Caco-2 (cell line): ENCODE measurements at regions not wholly inside any gene's neighbourhood (a gene's known extent, or its start where the extent isn't known, plus 50 kb on each side); places are given as distances from the start of the nearest gene placed in this dataset.

ENCODE experiments used
- BruUV-seq: library from RNA; stranded (reverse); fragments of 400-500 nt; replicated peaks from 2 replicates; lab custom pipeline; 2021; lab: Mats Ljungman, UMichigan
- CTCF ChIA-PET: fragments of 300-600 bp; sonication (Branson Sonifier 250); formaldehyde crosslinking; loops from one replicate; lab custom pipeline; 2022; ENCODE audit warnings: antibody characterized with exemption; lab: Charles Lee
- POLR2A ChIA-PET: fragments of 300-600 bp; sonication (Branson Sonifier 250); formaldehyde crosslinking; loops from one replicate; lab custom pipeline; 2022; ENCODE audit warnings: antibody characterized with exemption; lab: Charles Lee
- DNase-seq, 2 experiments: peaks; one replicate each; pipeline versions ENCODE4 v3.0.0 to v3.0.0-alpha.2; 2020 to 2022
- H3K27me3 ChIP-seq: replicated peaks from 2 replicates; pipeline ENCODE4 v1.6.0; 2011; ENCODE audit warnings: low read length; ENCODE audit not compliant: control insufficient read depth, insufficient read depth
- H3K36me3 ChIP-seq: 2 replicates; pipeline ENCODE4 v1.5.1; 2011; ENCODE audit warnings: low read length; ENCODE audit not compliant: control insufficient read depth, insufficient read depth
- H3K4me1 ChIP-seq: fragments of 250-450 bp; sonication (Bioruptor Pico); 2 replicates; pipeline ENCODE4 v1.5.1; 2020; ENCODE audit warnings: mild to moderate bottlenecking
- H3K4me3 ChIP-seq: 2 replicates; pipeline ENCODE4 v1.5.1; 2011; ENCODE audit warnings: low read depth, mild to moderate bottlenecking, control low read depth, low read length
- H3K9me3 ChIP-seq: fragments of 250-450 bp; sonication (Bioruptor Pico); 2 replicates; pipeline ENCODE4 v1.5.1; 2020; ENCODE audit warnings: mild to moderate bottlenecking, moderate library complexity
- H3K27ac Mint-ChIP-seq: one replicate; pipeline ENCODE4 v1.8.0; 2022; ENCODE audit warnings: mixed read lengths; ENCODE audit not compliant: unreplicated experiment
- H3K27me3 Mint-ChIP-seq: one replicate; pipeline ENCODE4 v1.8.0; 2022; ENCODE audit warnings: mixed read lengths; ENCODE audit not compliant: insufficient read depth, unreplicated experiment
- H3K36me3 Mint-ChIP-seq: one replicate; pipeline ENCODE4 v1.8.0; 2022; ENCODE audit warnings: mild to moderate bottlenecking, mixed read lengths; ENCODE audit not compliant: insufficient read depth, unreplicated experiment
- H3K4me1 Mint-ChIP-seq: one replicate; pipeline ENCODE4 v1.8.0; 2022; ENCODE audit warnings: low read depth, mixed read lengths; ENCODE audit not compliant: unreplicated experiment
- H3K4me3 Mint-ChIP-seq: one replicate; pipeline ENCODE4 v1.8.0; 2022; ENCODE audit warnings: mild to moderate bottlenecking, moderate library complexity, mixed read lengths; ENCODE audit not compliant: unreplicated experiment
- H3K9me3 Mint-ChIP-seq: one replicate; pipeline ENCODE4 v1.8.0; 2022; ENCODE audit warnings: mixed read lengths; ENCODE audit not compliant: unreplicated experiment
- intact Hi-C: fragments of 100-400 bp; cut with micrococcal nuclease; formaldehyde crosslinking; loops from one replicate; pipeline ENCODE4 v1.10.0; 2022; ENCODE audit not compliant: unreplicated experiment
- TF ChIP-seq, protein P1 (sequence below), 2 experiments: fragments of 200-600 bp in 1 of 2; IDR thresholded peaks; 1 replicate in 1 of 2; 2 replicates in 1 of 2; pipeline versions ENCODE4 v1.5.1 to v1.8.0; 2011 to 2022; ENCODE audit warnings: antibody characterized with exemption in 1 of 2, control low read depth in 1 of 2, inconsistent platforms in 1 of 2, low read depth in 1 of 2, low read length in 1 of 2, mild to moderate bottlenecking in 1 of 2, moderate library complexity in 1 of 2; ENCODE audit not compliant: insufficient read depth in 1 of 2, severe bottlenecking in 1 of 2, unreplicated experiment in 1 of 2

DNA sequence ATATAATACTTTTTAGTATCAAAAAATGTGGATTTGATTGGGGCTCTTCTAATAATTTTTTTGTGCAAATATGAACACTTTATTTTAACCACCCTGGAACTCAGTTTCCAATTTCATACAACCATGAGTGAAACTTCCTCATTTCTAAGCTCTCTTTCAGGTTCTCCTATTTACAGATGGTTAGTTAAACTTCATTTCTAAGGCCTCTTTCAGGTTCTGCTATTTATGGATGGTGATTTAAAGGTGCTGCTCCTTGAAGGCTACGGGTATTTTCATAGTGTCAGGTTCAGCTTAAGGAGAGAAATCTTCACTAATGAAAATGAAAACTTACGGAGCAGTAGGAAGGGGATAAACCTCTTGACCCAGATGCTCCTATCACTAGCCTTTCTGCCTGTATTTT lies 568.3 kb downstream of the KIF20B start:
- Histone ChIP-seq H3K4me1 (no peaks in the 10 kb centered on the region), H3K4me3 (no peak overlapping the region), H3K36me3 (no peaks in the 10 kb centered on the region), H3K9me3 (no peaks in the 10 kb centered on the region), H3K27me3 (no peaks in the 10 kb centered on the region)
- TF ChIP-seq, protein P1, sequence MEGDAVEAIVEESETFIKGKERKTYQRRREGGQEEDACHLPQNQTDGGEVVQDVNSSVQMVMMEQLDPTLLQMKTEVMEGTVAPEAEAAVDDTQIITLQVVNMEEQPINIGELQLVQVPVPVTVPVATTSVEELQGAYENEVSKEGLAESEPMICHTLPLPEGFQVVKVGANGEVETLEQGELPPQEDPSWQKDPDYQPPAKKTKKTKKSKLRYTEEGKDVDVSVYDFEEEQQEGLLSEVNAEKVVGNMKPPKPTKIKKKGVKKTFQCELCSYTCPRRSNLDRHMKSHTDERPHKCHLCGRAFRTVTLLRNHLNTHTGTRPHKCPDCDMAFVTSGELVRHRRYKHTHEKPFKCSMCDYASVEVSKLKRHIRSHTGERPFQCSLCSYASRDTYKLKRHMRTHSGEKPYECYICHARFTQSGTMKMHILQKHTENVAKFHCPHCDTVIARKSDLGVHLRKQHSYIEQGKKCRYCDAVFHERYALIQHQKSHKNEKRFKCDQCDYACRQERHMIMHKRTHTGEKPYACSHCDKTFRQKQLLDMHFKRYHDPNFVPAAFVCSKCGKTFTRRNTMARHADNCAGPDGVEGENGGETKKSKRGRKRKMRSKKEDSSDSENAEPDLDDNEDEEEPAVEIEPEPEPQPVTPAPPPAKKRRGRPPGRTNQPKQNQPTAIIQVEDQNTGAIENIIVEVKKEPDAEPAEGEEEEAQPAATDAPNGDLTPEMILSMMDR (IDR thresholded peaks at IDR 0.05; ENCODE audit: insufficient read depth in 1 of 2, low read depth in 1 of 2, low read length in 1 of 2, severe bottlenecking in 1 of 2, unreplicated experiment in 1 of 2) = no peak
- no TSS peak for BruUV-seq
- POLR2A ChIA-PET = no interaction called here
- intact Hi-C loops = no loop called here
- Mint-ChIP-seq H3K27ac (no peak overlapping the region), H3K4me1 (no peaks in the 10 kb centered on the region), H3K4me3 (no peak overlapping the region), H3K9me3 (no peaks in the 10 kb centered on the region), H3K27me3 (peaks cover 9% of the 10 kb centered on the region), H3K36me3 (no peaks in the 10 kb centered on the region)
- CTCF ChIA-PET = no interaction called here
- no peak for DNase-seq

DNA sequence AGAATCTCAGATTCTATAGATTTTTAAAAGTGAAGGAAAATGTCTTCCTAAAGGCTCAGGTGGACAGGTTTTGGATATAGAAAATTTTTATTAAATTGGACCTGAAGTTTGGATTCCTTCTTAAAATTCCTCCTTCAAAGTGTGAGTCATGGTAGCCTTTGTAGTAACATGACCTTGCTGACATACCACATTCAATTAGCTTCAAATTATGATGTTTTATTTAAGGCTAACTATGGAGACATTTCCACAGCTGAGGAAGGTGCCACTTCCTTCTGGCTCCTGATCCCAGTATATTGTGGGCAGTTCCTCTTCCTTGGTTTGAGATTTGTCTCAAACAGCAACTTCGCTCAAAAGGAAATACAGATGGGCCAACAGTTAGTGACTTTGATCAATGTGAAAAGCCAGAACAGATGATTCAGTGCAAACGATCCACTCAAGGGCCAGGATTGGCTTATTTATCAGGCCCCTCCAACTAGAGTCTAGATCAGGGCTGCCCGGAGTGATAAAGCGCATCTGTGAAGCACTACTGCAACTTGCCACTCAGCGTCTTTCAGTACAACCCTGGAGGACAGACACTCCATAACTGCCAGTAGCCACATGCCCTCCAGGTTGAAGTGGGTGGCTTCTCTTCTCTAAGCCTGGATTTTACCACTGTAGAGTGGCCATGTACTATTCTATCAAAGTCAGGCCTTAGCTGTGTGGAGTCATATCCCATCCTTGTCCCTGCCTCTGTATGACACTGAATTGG lies 573.5 kb downstream of the KIF20B start:
- H3K36me3 ChIP-seq = no peaks in the 10 kb centered on the region
- Mint-ChIP-seq H3K27ac (no peak overlapping the region), H3K4me1 (no peaks in the 10 kb centered on the region), H3K27me3 (peaks cover 9% of the 10 kb centered on the region), H3K9me3 (no peaks in the 10 kb centered on the region), H3K36me3 (no peaks in the 10 kb centered on the region), H3K4me3 (no peak overlapping the region)
- TF ChIP-seq, protein P1 (IDR thresholded peaks at IDR 0.05; ENCODE audit: insufficient read depth in 1 of 2, low read depth in 1 of 2, low read length in 1 of 2, severe bottlenecking in 1 of 2, unreplicated experiment in 1 of 2) = no peak
- no peak for DNase-seq
- H3K4me1 ChIP-seq = no peaks in the 10 kb centered on the region
- no peaks in the 10 kb centered on the region for H3K27me3 ChIP-seq
- ChIA-PET CTCF (no interaction called here), POLR2A (no interaction called here)
- intact Hi-C loops = no loop called here
- H3K9me3 ChIP-seq = no peaks in the 10 kb centered on the region
- no peak overlapping the region for H3K4me3 ChIP-seq
- no TSS peak for BruUV-seq

DNA sequence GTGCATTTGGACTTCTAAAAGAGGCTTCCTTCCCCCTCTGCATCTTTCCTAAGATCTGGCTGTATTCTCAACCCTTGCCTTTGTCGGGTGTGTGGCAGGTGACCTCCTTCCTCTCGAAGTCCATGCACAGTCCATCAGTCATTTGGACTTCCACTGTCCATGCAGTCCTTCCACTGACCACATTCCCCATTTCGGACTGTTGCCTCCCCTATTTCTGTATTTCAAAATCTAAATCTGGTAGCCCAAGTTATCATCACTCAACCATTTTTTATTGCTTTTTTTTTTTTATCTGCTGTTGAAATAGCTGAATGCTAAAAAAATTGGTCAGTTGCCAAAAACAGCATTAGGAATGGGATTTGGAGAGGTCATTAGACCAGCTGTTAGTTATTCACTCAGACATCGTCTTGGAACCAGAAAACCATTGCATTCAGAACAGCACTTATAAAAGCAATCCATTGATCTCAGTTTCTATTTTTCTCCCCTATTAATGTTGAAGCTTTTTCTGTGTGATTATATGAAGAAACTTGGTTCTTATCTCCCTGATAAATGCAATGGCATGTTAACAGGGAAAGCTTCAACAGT lies 575.6 kb downstream of the KIF20B start:
- TF ChIP-seq, protein P1 (IDR thresholded peaks at IDR 0.05; ENCODE audit: insufficient read depth in 1 of 2, low read depth in 1 of 2, low read length in 1 of 2, severe bottlenecking in 1 of 2, unreplicated experiment in 1 of 2) = no peak
- no peaks in the 10 kb centered on the region for H3K9me3 ChIP-seq
- no peaks in the 10 kb centered on the region for H3K4me1 ChIP-seq
- H3K27me3 ChIP-seq = no peaks in the 10 kb centered on the region
- H3K4me3 ChIP-seq = no peak overlapping the region
- DNase-seq = no peak
- H3K9me3 Mint-ChIP-seq = no peaks in the 10 kb centered on the region
- BruUV-seq = no TSS peak
- H3K4me1 Mint-ChIP-seq = no peaks in the 10 kb centered on the region
- H3K36me3 Mint-ChIP-seq = no peaks in the 10 kb centered on the region
- ChIA-PET POLR2A (no interaction called here), CTCF (no interaction called here)
- H3K36me3 ChIP-seq = no peaks in the 10 kb centered on the region
- H3K27ac Mint-ChIP-seq = no peak overlapping the region
- intact Hi-C loops = no loop called here
- H3K27me3 Mint-ChIP-seq = peaks cover 9% of the 10 kb centered on the region
- no peak overlapping the region for H3K4me3 Mint-ChIP-seq
